KMS-11 (cell line): ENCODE measurements at regions not wholly inside any gene's neighbourhood (a gene's known extent, or its start where the extent isn't known, plus 50 kb on each side); places are given as distances from the start of the nearest gene placed in this dataset.

Source experiments
- H2AFZ ChIP-seq: fragments of 200-600 bp; sonication (generic); 2 replicates; pipeline ENCODE4 v1.6.1; 2016; ENCODE audit warnings: antibody characterized with exemption, mixed run types, low read depth
- H3K27ac ChIP-seq: fragments of 200-600 bp; sonication (generic); 2 replicates; pipeline ENCODE4 v1.6.1; 2016; ENCODE audit warnings: mild to moderate bottlenecking, mixed run types
- H3K27me3 ChIP-seq: fragments of 200-600 bp; sonication (generic); 2 replicates; pipeline ENCODE4 v1.6.1; 2017; ENCODE audit warnings: mild to moderate bottlenecking, low read depth, mixed run types, moderate library complexity; ENCODE audit not compliant: insufficient read depth
- H3K36me3 ChIP-seq: fragments of 200-600 bp; sonication (generic); 2 replicates; pipeline ENCODE4 v1.6.1; 2017; ENCODE audit warnings: mild to moderate bottlenecking, mixed run types; ENCODE audit not compliant: insufficient read depth
- H3K4me1 ChIP-seq: fragments of 200-600 bp; sonication (generic); 2 replicates; pipeline ENCODE4 v1.6.1; 2016; ENCODE audit warnings: mild to moderate bottlenecking, low read depth, mixed run types; ENCODE audit not compliant: poor library complexity, severe bottlenecking
- H3K4me2 ChIP-seq: fragments of 200-600 bp; sonication (generic); 2 replicates; pipeline ENCODE4 v1.7.0; 2016; ENCODE audit warnings: mild to moderate bottlenecking, mixed run types
- H3K4me3 ChIP-seq: fragments of 200-600 bp; sonication (generic); IDR thresholded peaks from 2 replicates; pipeline ENCODE4 v1.6.1; 2017; ENCODE audit warnings: low read depth, low read length, mixed read lengths; ENCODE audit not compliant: insufficient read depth
- H3K79me2 ChIP-seq: fragments of 200-600 bp; sonication (generic); 2 replicates; pipeline ENCODE4 v1.6.1; 2016; ENCODE audit warnings: low read depth, mixed run types; ENCODE audit not compliant: insufficient read depth
- H3K9ac ChIP-seq: fragments of 200-600 bp; sonication (generic); 2 replicates; pipeline ENCODE4 v1.6.1; 2016; ENCODE audit warnings: mild to moderate bottlenecking, mixed run types
- H4K20me1 ChIP-seq: fragments of 200-600 bp; sonication (generic); 2 replicates; pipeline ENCODE4 v1.6.1; 2016; ENCODE audit warnings: mild to moderate bottlenecking, mixed run types; ENCODE audit not compliant: insufficient read depth
- CTCF ChIP-seq: fragments of 200-600 bp; sonication (generic); conservative IDR thresholded peaks from 2 replicates; pipeline ENCODE4 v1.6.1; 2017; ENCODE audit warnings: low read depth, mild to moderate bottlenecking, antibody characterized with exemption, low read length, moderate library complexity, mixed read lengths

DNA sequence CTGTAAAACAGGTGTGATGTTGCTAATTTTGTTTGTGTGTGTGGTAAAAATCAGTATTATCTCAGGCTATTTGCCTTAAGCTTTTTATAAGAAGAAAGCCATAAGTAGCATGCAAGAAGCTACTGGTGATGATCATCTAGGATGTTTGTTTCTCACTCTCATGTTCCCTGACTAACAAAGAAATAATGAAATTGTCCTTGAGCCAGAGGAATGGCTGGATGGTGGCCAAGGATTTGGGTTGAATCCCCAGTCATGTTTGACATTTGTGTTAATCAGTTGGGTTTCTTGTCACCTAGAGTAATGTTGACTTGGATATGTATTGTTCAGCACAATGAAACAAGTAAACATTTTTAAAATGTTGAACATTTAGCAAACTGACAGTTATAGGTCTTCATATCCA lies 496.8 kb upstream of the ZEB2 start:
- no peak overlapping the region for H2AFZ ChIP-seq
- no peak overlapping the region for H3K4me3 ChIP-seq
- no peaks in the 10 kb centered on the region for H3K36me3 ChIP-seq
- no peak overlapping the region for H3K27ac ChIP-seq
- H3K4me2 ChIP-seq, result no peak overlapping the region
- no peaks in the 10 kb centered on the region for H4K20me1 ChIP-seq
- no peak for TF ChIP-seq CTCF
- H3K9ac ChIP-seq, result no peak overlapping the region
- H3K27me3 ChIP-seq, result no peaks in the 10 kb centered on the region
- H3K4me1 ChIP-seq, result no peaks in the 10 kb centered on the region
- H3K79me2 ChIP-seq, result no peaks in the 10 kb centered on the region

GRCh38 chr2:145015561-145015960 lies 495.6 kb upstream of the ZEB2 start:
- no peak for TF ChIP-seq CTCF
- H3K27me3 ChIP-seq, result no peaks in the 10 kb centered on the region

GRCh38 chr2:145012806-145013205 lies 492.9 kb upstream of the ZEB2 start:
- Histone ChIP-seq H3K4me2 (no peak overlapping the region), H3K27me3 (no peaks in the 10 kb centered on the region), H3K36me3 (no peaks in the 10 kb centered on the region), H3K27ac (no peak overlapping the region), H3K9ac (no peak overlapping the region), H3K4me3 (no peak overlapping the region), H3K4me1 (no peaks in the 10 kb centered on the region), H2AFZ (no peak overlapping the region), H3K79me2 (no peaks in the 10 kb centered on the region), H4K20me1 (no peaks in the 10 kb centered on the region)
- no peak for TF ChIP-seq CTCF

More at GRCh38 chr2:145015561-145015960, 495.6 kb upstream of the ZEB2 start:
- H3K36me3 ChIP-seq, result no peaks in the 10 kb centered on the region
- H3K27ac ChIP-seq, result no peak overlapping the region
- no peak overlapping the region for H3K9ac ChIP-seq
- H3K79me2 ChIP-seq, result no peaks in the 10 kb centered on the region
- no peaks in the 10 kb centered on the region for H4K20me1 ChIP-seq
- no peak overlapping the region for H3K4me3 ChIP-seq
- no peak overlapping the region for H3K4me2 ChIP-seq
- no peaks in the 10 kb centered on the region for H3K4me1 ChIP-seq
- H2AFZ ChIP-seq, result no peak overlapping the region

DNA sequence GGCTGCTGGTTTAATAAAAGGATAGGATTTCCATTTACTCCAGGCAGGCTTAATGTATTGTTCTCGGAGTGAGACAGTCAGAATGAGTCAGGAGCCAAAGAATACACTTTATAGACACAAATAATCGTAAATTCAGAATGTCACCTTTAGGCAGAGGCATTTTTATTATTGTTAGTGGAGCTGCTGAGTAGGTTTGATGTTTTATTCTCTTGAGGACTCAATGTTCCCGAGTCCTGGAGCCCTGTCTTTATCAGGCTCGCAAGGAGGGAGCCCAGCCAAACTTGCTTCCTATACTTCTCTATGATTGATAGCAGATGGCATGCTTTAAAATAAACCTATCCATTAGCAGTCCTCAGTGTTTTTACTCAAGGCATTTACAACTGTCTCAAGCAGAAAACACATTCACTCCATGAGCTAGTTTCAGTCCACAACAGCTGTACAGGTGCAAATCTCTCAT lies 492.3 kb upstream of the ZEB2 start:
- no peaks in the 10 kb centered on the region for H3K36me3 ChIP-seq
- no peak for TF ChIP-seq CTCF
- H3K27me3 ChIP-seq, result no peaks in the 10 kb centered on the region
- H3K27ac ChIP-seq, result no peak overlapping the region
- H4K20me1 ChIP-seq, result no peaks in the 10 kb centered on the region
- H3K4me1 ChIP-seq, result no peaks in the 10 kb centered on the region
- H2AFZ ChIP-seq, result no peak overlapping the region
- no peak overlapping the region for H3K9ac ChIP-seq
- H3K4me3 ChIP-seq, result no peak overlapping the region
- H3K79me2 ChIP-seq, result no peaks in the 10 kb centered on the region
- H3K4me2 ChIP-seq, result no peak overlapping the region
